CD4-positive, alpha-beta memory T cell (primary cell): ENCODE measurements at regions not wholly inside any gene's neighbourhood (a gene's known extent, or its start where the extent isn't known, plus 50 kb on each side); places are given as distances from the start of the nearest gene placed in this dataset.

ENCODE experiments used
- CTCF ChIA-PET: fragments of 350-600 bp; sonication (Branson Sonifier 250); formaldehyde crosslinking; loops from one replicate; lab custom pipeline; 2021; ENCODE audit warnings: inconsistent platforms; ENCODE audit not compliant: partially characterized antibody; lab: Charles Lee
- POLR2A ChIA-PET: fragments of 350-600 bp; sonication (Branson Sonifier 250); formaldehyde crosslinking; loops from one replicate; lab custom pipeline; 2021; ENCODE audit not compliant: partially characterized antibody; lab: Charles Lee
- DNase-seq, 5 donors: peaks; one replicate each; pipeline versions ENCODE4 v3.0.0 to v3.0.0-alpha.2; 2020 to 2022; ENCODE audit warnings: mixed read lengths in 1 of 5
- H3K27ac ChIP-seq: one replicate; pipeline ENCODE4 v1.7.0; 2013; ENCODE audit warnings: low read depth, low read length
- H3K27me3 ChIP-seq: 2 replicates; pipeline ENCODE4 v1.7.0; 2013; ENCODE audit warnings: mild to moderate bottlenecking, low read length, moderate library complexity; ENCODE audit not compliant: insufficient read depth
- H3K36me3 ChIP-seq: 2 replicates; pipeline ENCODE4 v1.7.0; 2013; ENCODE audit warnings: mild to moderate bottlenecking, low read length, moderate library complexity; ENCODE audit not compliant: insufficient read depth
- H3K4me1 ChIP-seq: 2 replicates; pipeline ENCODE4 v1.7.0; 2013; ENCODE audit warnings: mild to moderate bottlenecking, low read length, moderate library complexity; ENCODE audit not compliant: insufficient read depth
- H3K4me3 ChIP-seq, 2 donors: one replicate each; pipeline ENCODE4 v1.7.0; 2013; ENCODE audit warnings: low read length in 2 of 2, mild to moderate bottlenecking in 1 of 2
- H3K9me3 ChIP-seq, 2 donors: one replicate each; pipeline ENCODE4 v1.7.0; 2013; ENCODE audit warnings: low read length in 2 of 2, control low read depth in 1 of 2; ENCODE audit not compliant: control insufficient read depth in 1 of 2
- H3K27ac Mint-ChIP-seq, 7 donors: one replicate each; pipeline ENCODE4 v1.8.0; 2020 to 2021; ENCODE audit warnings: mixed read lengths in 7 of 7, mild to moderate bottlenecking in 6 of 7, inconsistent platforms in 3 of 7, moderate library complexity in 3 of 7
- H3K27me3 Mint-ChIP-seq, 2 donors: one replicate each; pipeline ENCODE4 v1.8.0; 2020 to 2021; ENCODE audit warnings: mixed read lengths in 2 of 2
- H3K36me3 Mint-ChIP-seq, 2 donors: one replicate each; pipeline ENCODE4 v1.8.0; 2020 to 2021; ENCODE audit warnings: mixed read lengths in 2 of 2, inconsistent platforms in 1 of 2, mild to moderate bottlenecking in 1 of 2
- H3K4me1 Mint-ChIP-seq, 4 donors: one replicate each; pipeline ENCODE4 v1.8.0; 2020 to 2021; ENCODE audit warnings: mixed read lengths in 4 of 4, mild to moderate bottlenecking in 1 of 4
- H3K4me3 Mint-ChIP-seq, 8 donors: one replicate each; pipeline ENCODE4 v1.8.0; 2020 to 2021; ENCODE audit warnings: mixed read lengths in 8 of 8, mild to moderate bottlenecking in 7 of 8, moderate library complexity in 6 of 8, inconsistent platforms in 3 of 8
- H3K9me3 Mint-ChIP-seq, 8 donors: one replicate each; pipeline ENCODE4 v1.8.0; 2020 to 2021; ENCODE audit warnings: mixed read lengths in 8 of 8, mild to moderate bottlenecking in 5 of 8, inconsistent platforms in 3 of 8, moderate library complexity in 1 of 8
- intact Hi-C: fragments of 100-400 bp; cut with micrococcal nuclease; formaldehyde crosslinking; loops from one replicate; pipeline ENCODE4 v1.15.1; 2023

- POLR2A ChIA-PET: no interaction called here
- H3K36me3 Mint-ChIP-seq: peaks cover 0 to 2% of the 10 kb centered on the region in 2 donors
- DNase-seq: no peak
These were observed 77.0 kb upstream of the IRF2BP2 start for GRCh38 chr1:234687011-234687410.

GRCh38 chr1:234686035-234686434 is 76.1 kb upstream of the IRF2BP2 start:
- Mint-ChIP-seq H3K4me3 (no peak overlapping the region), H3K4me1 (no peaks in the 10 kb centered on the region), H3K27me3 (no peaks in the 10 kb centered on the region), H3K9me3 (peaks cover 0 to 15% (median 8%) of the 10 kb centered on the region in 8 donors), H3K36me3 (peaks cover 0 to 2% of the 10 kb centered on the region in 2 donors), H3K27ac (no peak overlapping the region)
- CTCF ChIA-PET: no interaction called here
- H3K27ac ChIP-seq: no peak overlapping the region
- no peak overlapping the region for H3K4me3 ChIP-seq
- no peaks in the 10 kb centered on the region for H3K36me3 ChIP-seq
- no peaks in the 10 kb centered on the region for H3K9me3 ChIP-seq
- POLR2A ChIA-PET: no interaction called here
- DNase-seq: no peak
- H3K27me3 ChIP-seq: no peaks in the 10 kb centered on the region
- intact Hi-C loops: no loop called here
- no peaks in the 10 kb centered on the region for H3K4me1 ChIP-seq

More at GRCh38 chr1:234687011-234687410, 77.0 kb upstream of the IRF2BP2 start:
- Histone ChIP-seq H3K27me3 (no peaks in the 10 kb centered on the region), H3K27ac (no peak overlapping the region), H3K4me1 (no peaks in the 10 kb centered on the region), H3K4me3 (no peak overlapping the region), H3K9me3 (no peaks in the 10 kb centered on the region), H3K36me3 (no peaks in the 10 kb centered on the region)
- no peaks in the 10 kb centered on the region for H3K4me1 Mint-ChIP-seq
- intact Hi-C loops: no loop called here
- no peak overlapping the region for H3K27ac Mint-ChIP-seq
- CTCF ChIA-PET: no interaction called here
- H3K27me3 Mint-ChIP-seq: no peaks in the 10 kb centered on the region
- peaks cover 0 to 15% (median 8%) of the 10 kb centered on the region in 8 donors for H3K9me3 Mint-ChIP-seq
- no peak overlapping the region for H3K4me3 Mint-ChIP-seq

- Histone ChIP-seq H3K27me3 (no peaks in the 10 kb centered on the region), H3K4me1 (no peaks in the 10 kb centered on the region), H3K27ac (no peak overlapping the region), H3K36me3 (no peaks in the 10 kb centered on the region), H3K4me3 (no peak overlapping the region), H3K9me3 (no peaks in the 10 kb centered on the region)
- H3K36me3 Mint-ChIP-seq: peaks cover 0 to 2% of the 10 kb centered on the region in 2 donors
- H3K27me3 Mint-ChIP-seq: no peaks in the 10 kb centered on the region
- no peak for DNase-seq
- no peak overlapping the region for H3K4me3 Mint-ChIP-seq
- no peaks in the 10 kb centered on the region for H3K4me1 Mint-ChIP-seq
- intact Hi-C loops: no loop called here
- POLR2A ChIA-PET: interaction anchor here (1.2 kb wide), 1 partner anchor 9 kb away, joined by 3 read pairs; no protein-coding TSS in a partner anchor
- CTCF ChIA-PET: no interaction called here
- peaks cover 0 to 15% (median 8%) of the 10 kb centered on the region in 8 donors for H3K9me3 Mint-ChIP-seq
- H3K27ac Mint-ChIP-seq: no peak overlapping the region
These were observed 74.9 kb upstream of the IRF2BP2 start for GRCh38 chr1:234684856-234685255.

GRCh38 chr1:234683861-234684632 is 74.1 kb upstream of the IRF2BP2 start:
- intact Hi-C loops: no loop called here
- CTCF ChIA-PET: no interaction called here
- POLR2A ChIA-PET: interaction anchor here (1.2 kb wide), 1 partner anchor 10 kb away, joined by 3 read pairs; no protein-coding TSS in a partner anchor
- Mint-ChIP-seq H3K4me1 (no peaks in the 10 kb centered on the region), H3K4me3 (no peak overlapping the region), H3K27me3 (no peaks in the 10 kb centered on the region), H3K36me3 (peaks cover 0 to 2% of the 10 kb centered on the region in 2 donors), H3K9me3 (peaks cover 0 to 15% (median 8%) of the 10 kb centered on the region in 8 donors), H3K27ac (no peak overlapping the region)
- no peak for DNase-seq
- H3K27ac ChIP-seq: no peak overlapping the region
- H3K4me3 ChIP-seq: no peak overlapping the region
- H3K4me1 ChIP-seq: no peaks in the 10 kb centered on the region
- no peaks in the 10 kb centered on the region for H3K27me3 ChIP-seq
- no peaks in the 10 kb centered on the region for H3K9me3 ChIP-seq
- no peaks in the 10 kb centered on the region for H3K36me3 ChIP-seq

- Histone ChIP-seq H3K9me3 (no peaks in the 10 kb centered on the region), H3K27ac (no peak overlapping the region), H3K4me1 (no peaks in the 10 kb centered on the region), H3K4me3 (no peak overlapping the region), H3K36me3 (no peaks in the 10 kb centered on the region), H3K27me3 (no peaks in the 10 kb centered on the region)
- no peak for DNase-seq
- H3K4me1 Mint-ChIP-seq: no peaks in the 10 kb centered on the region
- H3K9me3 Mint-ChIP-seq: peaks cover 0 to 15% (median 8%) of the 10 kb centered on the region in 8 donors
- intact Hi-C loops: no loop called here
- no peak overlapping the region for H3K27ac Mint-ChIP-seq
- CTCF ChIA-PET: no interaction called here
- no peak overlapping the region for H3K4me3 Mint-ChIP-seq
- peaks cover 0 to 2% of the 10 kb centered on the region in 2 donors for H3K36me3 Mint-ChIP-seq
- POLR2A ChIA-PET: no interaction called here
- no peaks in the 10 kb centered on the region for H3K27me3 Mint-ChIP-seq
These were observed 73.3 kb upstream of the IRF2BP2 start for GRCh38 chr1:234683127-234683860.

- H3K9me3 ChIP-seq: no peaks in the 10 kb centered on the region
- no peaks in the 10 kb centered on the region for H3K36me3 ChIP-seq
- CTCF ChIA-PET: no interaction called here
- Mint-ChIP-seq H3K9me3 (peaks cover 0 to 15% (median 8%) of the 10 kb centered on the region in 8 donors), H3K36me3 (peaks cover 0 to 2% of the 10 kb centered on the region in 2 donors), H3K27ac (no peak overlapping the region), H3K27me3 (no peaks in the 10 kb centered on the region), H3K4me3 (no peak overlapping the region), H3K4me1 (no peaks in the 10 kb centered on the region)
- no peaks in the 10 kb centered on the region for H3K4me1 ChIP-seq
- no peak for DNase-seq
- POLR2A ChIA-PET: no interaction called here
- H3K4me3 ChIP-seq: no peak overlapping the region
- no peak overlapping the region for H3K27ac ChIP-seq
- intact Hi-C loops: no loop called here
- no peaks in the 10 kb centered on the region for H3K27me3 ChIP-seq
These were observed 72.0 kb upstream of the IRF2BP2 start for GRCh38 chr1:234681990-234682389.

GRCh38 chr1:234681065-234681464 is 71.1 kb upstream of the IRF2BP2 start:
- peaks cover 0 to 13% (median 7%) of the 10 kb centered on the region in 8 donors for H3K9me3 Mint-ChIP-seq
- Histone ChIP-seq H3K9me3 (no peaks in the 10 kb centered on the region), H3K27me3 (no peaks in the 10 kb centered on the region), H3K27ac (no peak overlapping the region), H3K4me3 (no peak overlapping the region), H3K4me1 (peaks cover 5% of the 10 kb centered on the region), H3K36me3 (no peaks in the 10 kb centered on the region)
- peaks cover 0 to 2% of the 10 kb centered on the region in 2 donors for H3K36me3 Mint-ChIP-seq
- ChIA-PET POLR2A (no interaction called here), CTCF (no interaction called here)
- intact Hi-C loops: no loop called here
- DNase-seq: no peak
- H3K4me3 Mint-ChIP-seq: no peak overlapping the region
- H3K27ac Mint-ChIP-seq: no peak overlapping the region
- H3K27me3 Mint-ChIP-seq: no peaks in the 10 kb centered on the region
- H3K4me1 Mint-ChIP-seq: peaks cover 2 to 5% (median 3%) of the 10 kb centered on the region in 4 donors
